Hematopoietic multipotent progenitor cell treated with erythropoietin and hydrocortisone succinate and interleukin-3 and kit ligand, for 6 days (in vitro differentiated cells): ENCODE measurements at regions not wholly inside any gene's neighbourhood (a gene's known extent, or its start where the extent isn't known, plus 50 kb on each side); places are given as distances from the start of the nearest gene placed in this dataset.
"Not testable (repeated sequence)": the region's sequence is repeated elsewhere in the genome, so short reads cannot be mapped to it uniquely, and the experiment has no call there.

Experiments
- DNase-seq: peaks from one replicate; pipeline ENCODE4 v3.0.0-alpha.2; 2015

DNA sequence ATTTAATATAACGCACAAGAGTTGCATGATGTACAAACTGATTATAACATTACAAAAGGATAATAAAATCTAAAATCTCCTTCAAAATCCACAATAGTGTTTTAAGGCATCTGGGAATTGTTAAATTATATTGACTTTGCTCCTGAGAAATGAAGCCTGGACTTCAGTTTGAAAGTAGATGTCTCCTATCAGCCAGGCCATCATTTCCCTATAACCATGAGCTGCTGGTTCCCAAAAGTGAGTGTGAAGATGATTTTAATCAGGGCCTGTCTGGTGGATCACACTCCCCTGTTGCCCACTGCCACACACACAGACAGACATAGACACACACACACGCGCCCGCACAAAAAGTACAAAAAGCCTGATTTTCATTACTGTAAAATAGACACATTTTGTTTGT is 480.7 kb downstream of the RPS29 start:
- DNase-seq: no peak

DNA sequence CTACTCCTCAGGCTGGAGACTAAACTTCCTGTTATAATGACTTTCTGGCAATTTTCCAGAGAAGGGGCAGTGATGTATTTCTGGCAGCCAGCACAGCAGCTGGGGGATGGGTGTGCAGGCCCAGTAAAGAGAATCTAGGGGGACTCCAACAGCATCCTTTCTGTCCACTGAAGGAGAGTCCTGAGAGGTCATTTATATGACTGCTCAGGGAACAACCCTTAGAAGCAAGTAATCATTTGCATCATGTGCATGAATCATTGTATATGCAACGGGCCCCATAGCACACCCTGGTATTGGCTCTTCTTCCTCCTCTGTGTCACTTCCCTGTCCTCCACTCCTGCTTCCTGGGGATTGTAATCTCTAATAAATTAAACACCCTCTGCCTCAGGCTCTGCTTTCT is 493.8 kb downstream of the RPS29 start:
- no peak for DNase-seq

DNA sequence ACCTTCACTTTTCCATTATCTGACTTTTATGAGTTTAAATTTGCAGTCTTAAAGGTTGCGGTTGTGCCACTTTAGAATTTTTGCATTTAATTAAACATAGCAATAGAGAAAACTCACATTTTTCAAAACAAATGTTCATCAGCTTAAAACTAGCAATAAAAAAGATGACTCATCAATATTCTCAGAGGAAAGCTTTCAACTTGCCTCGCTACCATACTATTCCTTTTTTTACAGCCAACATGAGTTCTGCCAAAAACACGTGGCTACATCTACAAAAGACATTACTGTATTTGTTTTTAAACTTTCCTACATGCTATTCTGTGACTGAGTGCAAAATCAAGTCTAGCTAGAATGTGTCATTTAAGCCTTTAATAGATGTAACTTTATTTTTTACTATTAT is 497.1 kb downstream of the RPS29 start:
- DNase-seq: no peak

DNA sequence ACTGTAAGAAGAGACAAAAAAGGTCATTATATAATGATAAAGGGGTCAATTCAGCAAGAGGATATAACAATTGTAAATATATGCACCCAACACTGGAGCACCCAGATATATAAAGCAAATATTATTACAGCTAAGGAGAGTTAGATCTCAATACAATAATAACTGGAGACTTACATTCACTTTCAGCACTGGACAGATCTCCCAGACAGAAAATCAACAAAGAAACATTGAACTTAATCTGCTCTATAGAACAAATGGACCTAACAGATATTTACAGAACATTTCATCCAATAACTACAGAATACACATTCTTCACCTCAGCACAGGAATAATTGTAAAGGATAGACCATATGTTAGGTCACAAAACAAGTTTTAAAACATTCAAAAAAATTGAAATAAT is 512.9 kb downstream of the RPS29 start:
- DNase-seq: not testable (repeated sequence)

DNA sequence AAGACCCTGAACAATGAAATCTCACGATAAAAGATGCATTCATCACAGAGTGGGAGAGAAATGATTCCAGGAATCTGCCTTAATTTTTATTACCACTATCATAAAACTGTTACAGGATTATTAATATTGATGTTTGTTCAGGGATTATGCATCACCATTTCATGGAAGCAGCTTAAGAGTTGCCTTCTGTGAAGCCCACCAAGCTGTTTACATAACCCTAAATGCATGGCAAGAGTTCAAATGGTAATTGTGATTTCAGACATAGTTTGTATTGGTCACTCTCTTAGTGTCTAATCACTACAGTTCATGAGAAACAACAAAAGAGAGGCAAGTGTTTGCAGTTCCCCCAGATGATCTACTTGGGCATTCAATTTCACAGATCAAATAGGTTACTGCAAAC is 527.7 kb downstream of the RPS29 start:
- DNase-seq: no peak

DNA sequence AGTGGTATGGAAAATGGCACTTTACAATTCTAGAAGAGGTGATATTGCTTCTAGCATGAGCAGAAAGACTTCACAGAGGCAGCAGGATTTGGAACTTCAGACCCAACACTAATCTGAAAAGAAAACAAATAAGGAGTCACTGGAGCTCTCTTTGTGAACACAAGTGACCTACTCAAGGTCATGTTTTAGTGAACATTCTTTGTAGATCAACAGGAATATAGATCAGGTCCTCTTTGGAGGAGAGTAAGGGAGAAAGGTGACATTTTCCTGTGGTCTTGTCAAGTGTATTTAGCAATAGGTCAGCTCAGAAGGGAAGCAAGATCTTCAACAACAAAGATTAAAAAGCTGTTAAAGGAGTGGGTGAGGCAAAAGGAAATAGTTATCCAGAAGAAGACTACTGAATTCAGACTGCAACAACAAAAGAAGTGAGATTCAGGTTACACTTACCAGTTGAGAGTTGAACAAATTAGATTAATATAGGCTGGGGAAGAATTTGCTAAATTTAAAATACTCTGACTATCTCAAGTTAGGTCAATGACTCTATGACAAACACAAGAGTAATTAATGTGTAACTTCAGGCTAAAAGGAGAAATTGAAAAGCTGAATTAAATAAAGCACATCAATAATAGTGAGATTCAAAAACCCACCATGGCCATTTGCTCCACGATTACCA is 528.2 kb downstream of the RPS29 start:
- DNase-seq: no peak

DNA sequence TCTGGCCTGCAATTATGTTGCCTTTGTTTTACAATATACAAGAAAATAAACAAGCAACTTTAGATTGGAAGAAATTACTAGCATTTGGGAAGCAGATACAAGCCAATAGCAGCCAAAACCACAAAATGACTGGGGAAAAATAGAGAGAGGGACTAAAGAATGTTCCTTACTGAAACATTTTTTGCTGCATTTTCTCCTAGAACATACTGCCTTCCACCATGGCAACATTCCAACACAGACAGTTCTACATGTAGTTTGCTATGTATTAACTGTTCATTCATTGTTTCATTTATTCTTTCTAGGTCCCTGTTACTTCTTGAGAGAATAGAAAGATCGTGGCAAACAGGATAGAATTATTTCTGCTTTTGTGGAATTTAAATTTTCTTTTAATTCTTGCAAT is 530.2 kb downstream of the RPS29 start:
- DNase-seq: no peak

DNA sequence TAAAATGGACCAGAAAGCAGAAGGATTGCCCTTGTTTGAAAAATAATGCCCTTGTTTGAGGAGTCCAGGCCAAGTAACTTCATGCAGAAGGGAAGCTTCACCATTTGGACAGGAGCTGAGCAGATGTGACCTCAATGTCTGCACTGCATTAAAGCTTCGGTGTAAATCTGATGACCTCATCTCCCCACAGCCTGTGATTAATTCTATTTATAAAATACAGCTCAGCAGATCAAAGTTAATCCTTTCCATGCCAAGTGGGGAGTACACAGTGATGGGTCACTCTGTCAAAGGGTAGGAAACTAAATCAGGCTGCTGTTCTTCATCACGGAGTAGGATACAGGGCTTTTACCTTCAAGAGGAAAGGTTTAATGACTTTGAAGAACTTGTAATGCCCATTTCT is 533.7 kb downstream of the RPS29 start:
- DNase-seq: no peak

DNA sequence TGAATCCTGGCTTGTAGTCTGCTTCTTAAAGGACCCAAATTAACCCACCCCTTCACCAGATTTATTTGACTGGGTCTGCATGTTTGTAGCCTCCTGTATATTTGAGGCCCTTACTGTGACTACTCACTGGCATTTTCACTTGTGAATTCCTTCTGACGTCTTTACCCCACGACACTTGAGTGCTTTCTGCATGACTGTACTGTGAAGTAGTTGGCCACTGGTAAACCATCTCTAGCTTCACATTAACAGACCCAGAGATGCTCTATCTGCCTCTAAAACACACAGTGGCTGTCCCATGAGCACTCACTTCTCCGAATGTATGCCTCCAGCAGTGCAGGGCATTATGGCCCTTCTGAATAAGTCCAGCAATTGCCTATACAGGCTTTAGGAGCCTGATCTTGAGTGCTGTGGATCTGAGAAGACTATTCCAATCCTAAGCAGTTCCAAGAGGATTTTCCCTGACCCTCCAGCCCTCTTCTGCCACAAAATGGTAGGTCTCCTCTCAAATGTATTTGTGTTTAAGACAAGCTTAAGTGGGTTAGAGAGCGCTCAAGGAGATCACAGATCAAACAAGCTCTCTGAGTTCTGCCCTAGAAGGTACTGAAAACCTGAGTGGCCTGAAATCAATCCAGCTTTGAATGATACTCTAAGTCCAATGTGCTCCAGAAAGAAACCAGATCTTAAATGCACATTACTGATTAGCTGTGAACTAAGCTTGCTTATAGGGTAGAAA is 534.7 kb downstream of the RPS29 start:
- DNase-seq: no peak

DNA sequence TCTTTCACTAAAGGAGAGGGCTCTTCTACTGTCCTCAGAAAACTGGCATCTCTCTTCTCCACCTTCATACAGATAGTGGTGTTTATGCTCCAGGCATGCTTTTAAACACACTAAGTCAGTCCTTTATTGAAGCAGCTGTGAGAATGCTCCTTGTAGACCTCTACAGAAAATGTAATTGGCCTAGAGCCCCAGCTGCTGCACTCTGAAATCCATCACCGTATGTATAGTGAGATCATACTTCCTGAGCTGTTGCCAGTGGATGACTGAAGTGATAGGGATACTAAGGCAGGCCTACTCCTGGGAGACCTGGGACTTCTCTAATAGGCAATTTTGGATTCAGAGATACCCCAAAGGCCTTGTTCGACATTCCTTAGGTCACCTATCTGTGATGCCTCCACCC is 535.4 kb downstream of the RPS29 start:
- DNase-seq: no peak

DNA sequence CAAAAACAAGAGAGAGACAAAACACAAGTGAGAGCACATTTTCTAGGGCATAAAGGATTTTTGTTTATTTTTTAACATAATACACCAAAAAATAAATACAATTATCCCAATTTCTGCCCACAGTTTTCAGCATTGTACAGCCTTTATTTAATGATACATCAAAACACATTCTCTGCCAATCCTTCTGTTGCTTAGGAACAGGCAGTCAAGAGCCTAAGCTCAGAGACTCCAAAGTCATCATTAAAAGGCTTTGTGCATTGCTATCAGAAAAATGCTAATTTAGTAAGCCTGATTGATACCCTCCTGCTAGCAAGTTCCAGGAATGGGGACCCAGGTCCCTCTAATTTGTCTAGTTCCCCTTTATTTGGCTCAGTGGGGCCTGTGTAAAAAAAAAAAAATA is 536.5 kb downstream of the RPS29 start:
- DNase-seq: no peak

DNA sequence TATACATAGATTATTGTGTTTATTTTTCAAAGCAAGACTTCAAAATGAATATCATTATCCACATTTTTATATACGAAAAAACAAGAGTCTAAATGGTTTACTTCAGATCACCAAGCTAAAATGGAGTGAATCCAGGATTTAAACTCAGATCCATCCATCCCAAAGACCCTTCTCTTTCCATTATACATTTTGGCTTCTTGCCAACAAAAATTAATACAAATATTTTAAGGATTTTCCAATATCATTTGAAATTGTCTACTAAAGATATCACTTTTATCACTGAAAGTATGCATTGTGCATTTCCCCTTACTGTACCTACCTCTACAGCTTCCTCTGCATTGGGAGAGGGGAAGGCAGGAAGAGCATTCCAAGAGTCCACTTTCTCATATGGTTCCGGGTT is 541.2 kb downstream of the RPS29 start:
- no peak for DNase-seq

DNA sequence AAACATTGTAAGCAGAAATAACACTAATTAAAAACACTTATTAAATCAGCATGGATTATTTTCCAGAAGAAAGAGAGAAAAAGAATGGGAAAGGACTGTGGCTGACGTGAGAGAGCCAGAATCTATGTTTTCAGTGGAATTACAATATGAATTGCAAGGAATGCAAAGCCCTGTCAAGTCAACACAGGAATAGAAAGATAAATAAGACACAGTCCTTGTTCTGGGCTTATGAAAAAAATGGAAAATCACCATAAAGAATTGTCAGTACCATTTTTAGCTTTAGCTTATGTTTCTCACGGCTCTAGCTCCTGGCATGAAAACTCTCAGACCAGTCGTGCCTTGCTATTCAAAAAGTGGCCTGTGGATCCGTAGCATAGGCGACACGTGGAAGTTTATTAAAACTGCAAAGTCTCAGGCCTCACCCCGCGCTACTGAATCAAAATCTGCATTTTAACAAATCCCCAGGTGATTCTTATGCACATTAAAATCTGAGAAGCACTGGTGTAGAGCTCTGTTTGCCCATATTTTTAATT is 549.1 kb downstream of the RPS29 start:
- no peak for DNase-seq

DNA sequence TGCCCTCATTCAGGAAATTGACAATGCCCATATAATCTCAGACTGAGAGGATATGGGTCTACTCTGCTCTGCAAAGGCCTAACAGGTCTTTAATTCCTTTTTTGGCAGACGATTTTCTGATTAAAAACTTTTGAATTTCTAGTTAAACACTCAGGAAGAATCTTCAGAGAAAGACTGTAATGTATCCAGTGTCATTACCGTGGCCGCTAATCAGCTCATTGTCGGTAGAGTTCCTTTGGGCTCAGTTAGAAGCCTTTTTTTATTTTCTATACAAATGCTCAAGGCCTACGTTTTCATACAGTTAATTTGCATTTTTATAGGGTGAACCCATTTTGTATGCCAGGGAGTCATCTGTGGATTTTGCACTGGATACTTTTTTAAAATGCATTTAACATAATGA is 549.9 kb downstream of the RPS29 start:
- no peak for DNase-seq

DNA sequence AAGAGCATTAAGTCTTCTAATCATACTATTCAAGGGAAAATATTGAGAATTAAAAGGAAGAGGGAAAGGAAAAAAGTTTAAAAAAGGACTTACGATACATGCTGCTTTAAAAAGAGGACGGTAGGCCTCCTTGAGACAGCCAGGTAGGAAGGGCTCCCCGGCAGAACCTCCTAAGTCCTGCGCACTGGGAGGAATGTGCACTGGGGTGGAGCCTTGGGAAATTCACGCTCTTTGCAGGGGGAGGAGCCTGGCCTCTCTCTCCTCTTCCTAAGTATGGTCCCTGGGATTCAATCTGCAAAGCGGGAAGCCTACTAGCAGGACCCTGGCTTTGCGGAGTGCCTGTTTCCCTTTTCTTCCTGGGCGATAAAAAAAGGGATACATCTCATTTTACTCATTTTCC is 553.0 kb downstream of the RPS29 start:
- DNase-seq: no peak

DNA sequence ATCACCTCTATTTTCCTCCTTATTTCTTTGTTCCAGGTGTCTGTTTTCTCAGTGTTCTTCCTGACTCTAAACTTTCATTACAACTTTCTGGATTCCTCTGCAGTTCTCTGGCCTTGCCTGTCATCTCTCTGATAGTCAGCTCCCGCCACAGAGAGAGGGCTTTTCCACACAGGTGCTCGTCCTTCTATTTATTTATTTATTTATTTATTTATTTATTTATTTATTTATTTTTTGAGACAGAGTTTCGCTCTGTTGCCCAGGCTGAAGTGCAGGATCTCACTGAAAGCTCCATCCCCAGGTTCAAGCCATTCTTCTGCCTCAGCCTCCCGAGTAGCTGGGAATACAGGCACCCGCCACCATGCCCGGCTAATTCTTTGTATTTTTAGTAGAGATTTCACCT is 554.5 kb downstream of the RPS29 start:
- DNase-seq: not testable (repeated sequence)

DNA sequence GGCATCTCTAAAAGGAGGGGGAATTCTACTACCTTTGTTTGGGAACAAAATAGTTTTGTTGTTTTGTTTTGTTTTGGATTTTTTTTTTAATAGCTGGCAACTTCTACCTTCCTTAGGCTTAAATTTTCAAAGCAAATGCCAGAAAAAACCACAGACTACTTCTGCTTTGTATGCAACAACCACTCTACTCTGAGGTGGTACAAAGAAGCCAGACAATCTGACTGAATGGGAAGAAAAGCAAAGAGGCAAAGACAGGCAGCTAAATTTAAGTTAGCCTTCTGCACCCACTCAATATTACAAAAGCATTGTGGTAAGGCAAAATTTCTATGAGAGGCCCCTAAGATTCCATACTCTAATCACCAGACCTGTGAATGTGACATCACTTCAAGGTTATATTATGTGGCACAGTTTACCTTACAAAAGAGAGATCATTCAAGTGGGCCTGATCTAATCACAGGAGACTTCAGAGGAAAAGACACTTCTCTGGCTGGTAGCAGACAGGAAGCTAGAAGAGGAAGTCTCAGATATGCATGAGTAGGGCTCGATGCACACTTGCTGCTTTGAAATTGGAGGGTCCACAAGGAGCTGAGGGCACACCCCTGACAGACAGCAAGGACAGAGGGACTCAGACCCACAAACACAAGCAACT is 566.6 kb downstream of the RPS29 start:
- no peak for DNase-seq

DNA sequence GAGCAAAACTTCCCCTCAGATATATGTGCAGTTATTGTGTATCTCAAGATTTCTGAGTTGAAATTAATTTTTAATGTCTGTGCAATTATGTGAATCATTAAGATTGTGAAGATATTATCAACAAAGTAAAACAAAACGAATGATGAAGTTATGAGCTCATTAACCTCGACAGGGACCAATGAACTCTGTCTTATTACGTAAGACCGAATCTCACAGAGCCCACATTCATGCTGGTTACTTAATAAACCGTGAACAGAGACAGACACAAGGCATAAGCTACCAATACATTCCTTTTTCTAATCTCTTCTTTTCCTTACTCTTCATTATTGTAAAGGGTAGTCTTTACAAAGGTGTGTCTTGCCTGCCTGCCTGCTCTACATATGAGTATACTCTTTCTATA is 568.7 kb downstream of the RPS29 start:
- no peak for DNase-seq

DNA sequence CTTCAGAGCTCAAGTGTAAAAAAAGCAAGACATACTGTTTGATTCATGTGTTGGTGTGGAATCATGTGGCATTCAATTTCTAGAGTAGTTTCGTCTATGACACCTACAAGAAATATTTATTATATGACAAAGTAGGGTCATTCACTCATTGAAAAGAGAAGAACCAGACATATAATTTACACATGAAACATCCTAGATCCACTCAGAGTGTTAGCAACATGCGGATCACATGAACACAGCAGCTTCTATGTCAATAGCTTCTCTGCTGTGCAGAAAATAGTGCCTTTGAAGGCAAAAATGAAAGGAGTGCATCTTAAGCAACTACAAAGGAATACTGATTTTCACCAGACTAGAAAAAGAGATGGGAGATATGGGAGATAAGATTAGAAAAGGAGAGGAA is 569.8 kb downstream of the RPS29 start:
- DNase-seq: no peak

DNA sequence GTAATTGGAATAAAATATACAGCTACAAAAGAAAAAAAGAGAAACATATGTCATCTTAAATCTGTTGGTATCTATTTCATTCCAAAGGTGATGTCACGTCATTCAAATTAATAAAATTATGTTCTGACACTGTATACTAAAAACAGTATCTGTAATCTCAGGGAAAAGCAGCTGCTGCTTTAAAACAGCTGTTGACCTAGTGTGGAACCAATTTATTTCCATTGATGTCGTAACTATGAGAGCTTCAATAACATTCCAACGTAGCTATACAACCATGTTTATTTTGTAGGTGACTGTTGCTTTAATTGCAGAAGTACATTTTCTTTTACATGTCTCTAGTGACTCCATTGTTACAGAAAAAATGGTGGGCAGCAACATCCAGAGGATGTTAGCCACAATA is 571.7 kb downstream of the RPS29 start:
- DNase-seq: no peak

DNA sequence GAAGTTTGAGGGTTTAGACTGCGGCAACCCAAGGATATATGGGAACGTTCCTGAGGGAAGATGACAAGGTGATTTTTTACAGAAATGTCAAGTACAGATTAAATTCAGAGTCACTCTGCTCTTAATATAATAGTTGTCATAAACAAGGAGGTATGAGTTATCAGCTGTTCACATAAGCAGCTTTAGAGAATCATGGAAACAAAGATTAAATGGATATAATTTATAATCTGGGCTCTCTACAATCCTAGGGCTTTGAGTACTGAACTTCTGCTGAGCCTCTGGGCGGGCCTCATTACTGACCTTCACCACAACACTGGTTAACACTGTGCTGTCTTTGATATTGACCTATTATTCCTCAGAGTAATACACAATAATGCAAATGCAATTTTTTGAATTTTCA is 577.8 kb downstream of the RPS29 start:
- DNase-seq: no peak

DNA sequence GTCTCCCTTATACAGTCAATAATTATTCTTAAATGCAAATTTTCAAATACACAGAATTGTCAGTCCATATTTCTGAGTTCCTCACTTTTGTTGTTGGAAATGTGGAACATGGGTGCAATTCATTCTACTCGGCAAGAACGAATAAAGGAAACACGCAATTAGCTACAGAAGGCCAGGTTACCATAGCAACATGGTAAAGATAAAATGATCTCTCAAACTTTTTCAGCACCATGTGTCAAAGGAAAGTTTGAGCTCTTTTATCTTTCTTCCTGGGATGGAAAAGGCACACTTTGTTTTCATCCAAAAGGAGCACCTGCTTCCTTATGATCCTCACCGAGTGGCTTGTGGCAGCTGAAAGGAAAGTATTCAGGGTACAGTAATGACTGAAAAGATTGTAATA is 595.0 kb downstream of the RPS29 start:
- no peak for DNase-seq

DNA sequence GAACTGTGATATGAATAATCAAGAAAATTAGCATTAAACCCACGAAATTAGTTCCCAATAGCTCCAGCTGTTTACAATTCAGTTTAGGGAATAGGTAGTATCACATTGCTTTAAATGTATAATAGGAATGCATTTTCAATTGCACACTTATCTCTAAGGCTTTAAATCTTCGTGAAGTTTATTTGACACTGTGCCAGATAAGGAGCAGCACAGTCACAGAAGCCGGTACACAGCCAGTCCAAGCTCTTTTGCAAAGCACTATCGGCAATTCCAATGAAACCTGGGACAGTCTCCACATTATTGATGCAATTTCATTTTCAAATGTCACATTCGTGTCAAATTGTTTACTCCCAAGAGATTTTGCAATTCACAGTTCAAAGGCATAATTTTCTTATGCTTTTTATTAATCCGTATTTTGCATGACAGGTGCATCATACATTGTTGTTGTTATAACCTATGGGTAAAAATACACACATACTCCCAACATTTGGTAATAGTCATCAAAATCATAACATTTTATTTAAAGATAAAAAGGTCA is 602.8 kb downstream of the RPS29 start:
- no peak for DNase-seq

DNA sequence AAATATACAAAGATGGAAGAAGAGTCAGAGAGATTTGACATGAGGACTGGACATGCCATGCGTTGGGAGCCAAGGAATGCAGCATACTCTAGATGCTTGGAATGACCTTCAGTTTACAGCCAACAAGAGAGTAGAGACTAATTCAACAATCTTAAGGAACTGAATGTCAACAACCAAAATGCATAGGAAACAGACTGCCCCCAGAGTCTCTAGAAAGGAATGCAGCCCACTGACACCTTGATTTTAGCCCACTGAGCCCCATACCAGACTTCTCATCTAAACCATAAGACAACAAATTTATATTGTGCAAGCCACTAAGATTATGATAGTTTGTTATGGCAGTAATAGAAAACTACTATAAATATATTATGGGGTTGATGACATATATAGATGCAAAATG is 611.2 kb downstream of the RPS29 start:
- DNase-seq: peak; percentile 3
